GM12878 (cell line): ENCODE measurements at regions not wholly inside any gene's neighbourhood (a gene's known extent, or its start where the extent isn't known, plus 50 kb on each side); places are given as distances from the start of the nearest gene placed in this dataset.

Source experiments
- EP300 ChIP-seq, 2 experiments: fragments of 150-350 bp in 1 of 2; IDR thresholded peaks; 2 replicates each; pipeline ENCODE4 v1.6.1; 2011 to 2012; ENCODE audit warnings: low read depth in 2 of 2, low read length in 2 of 2, borderline replicate concordance in 1 of 2, improper control_type of control experiment in 1 of 2, inconsistent platforms in 1 of 2; ENCODE audit not compliant: control insufficient read depth in 1 of 2
- HDGF ChIP-seq: fragments of 450-650 bp; IDR thresholded peaks from 2 replicates; pipeline ENCODE4 v1.6.1; 2016; ENCODE audit warnings: antibody characterized with exemption
- KAT2A ChIP-seq: conservative IDR thresholded peaks from 2 replicates; pipeline ENCODE4 v1.6.1; 2011; ENCODE audit warnings: low read depth, low read length; ENCODE audit not compliant: control insufficient read depth
- KDM1A ChIP-seq: fragments of 200-600 bp; sonication (generic); IDR thresholded peaks from 2 replicates; pipeline ENCODE4 v1.6.1; 2016; ENCODE audit warnings: borderline replicate concordance
- POLR2AphosphoS5 ChIP-seq: IDR thresholded peaks from 2 replicates; pipeline ENCODE4 v1.6.1; 2011; ENCODE audit warnings: mild to moderate bottlenecking, low read length, inconsistent platforms
- RUNX3 ChIP-seq: IDR thresholded peaks from 2 replicates; pipeline ENCODE4 v1.6.1; 2012; ENCODE audit warnings: low read length, inconsistent platforms
- SUZ12 ChIP-seq: fragments of 200-600 bp; sonication (generic); IDR thresholded peaks from one replicate; pipeline ENCODE4 v1.6.1; 2018; ENCODE audit warnings: antibody characterized with exemption, mild to moderate bottlenecking; ENCODE audit not compliant: unreplicated experiment
- YY1 ChIP-seq: IDR thresholded peaks from 2 replicates; pipeline ENCODE4 v1.6.1; 2011; ENCODE audit warnings: low read depth, mild to moderate bottlenecking, low read length
- ZSCAN29 ChIP-seq: fragments of 450-650 bp; IDR thresholded peaks from 2 replicates; pipeline ENCODE4 v1.6.1; 2017; ENCODE audit warnings: mild to moderate bottlenecking, moderate library complexity
- TF ChIP-seq, protein P1 (sequence below), 3 experiments: IDR thresholded peaks in 2 of 3; conservative IDR thresholded peaks in 1 of 3; 2 replicates each; pipeline ENCODE4 v1.5.1; 2011; ENCODE audit warnings: low read depth in 3 of 3, low read length in 3 of 3, mild to moderate bottlenecking in 3 of 3, control low read depth in 2 of 3, moderate library complexity in 2 of 3, inconsistent platforms in 1 of 3, mixed read lengths in 1 of 3; ENCODE audit not compliant: control insufficient read depth in 2 of 3, insufficient read depth in 1 of 3; ENCODE audit errors: extremely low read depth in 1 of 3

DNA sequence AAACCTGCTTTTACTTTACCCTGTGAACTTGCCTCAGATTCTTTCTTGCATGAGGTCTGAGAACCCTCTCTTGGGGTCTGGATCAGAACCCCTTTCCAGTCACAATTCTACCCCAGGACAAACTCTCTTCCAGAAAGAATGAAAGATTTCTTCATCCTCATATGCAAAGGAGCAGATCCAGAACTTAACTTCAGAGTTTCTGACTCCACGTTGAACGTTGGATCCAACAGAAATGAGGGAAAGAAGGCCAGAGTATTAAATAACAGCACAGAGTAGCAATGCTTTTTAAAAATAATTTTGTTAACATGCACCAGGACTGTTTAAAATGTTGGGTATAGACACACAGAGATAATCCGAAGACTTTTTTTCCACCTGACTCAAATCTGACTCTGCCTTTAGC is 632.9 kb upstream of the AUTS2 start:
- TF ChIP-seq HDGF = no peak
- no peak for TF ChIP-seq YY1
- no peak for TF ChIP-seq RUNX3
- no peak for TF ChIP-seq KDM1A
- TF ChIP-seq EP300 (IDR thresholded peaks at IDR 0.05; ENCODE audit: borderline replicate concordance in 1 of 2, control insufficient read depth in 1 of 2, low read depth in 2 of 2, low read length in 2 of 2) = no peak
- no peak for TF ChIP-seq KAT2A
- no peak for TF ChIP-seq POLR2AphosphoS5
- TF ChIP-seq ZSCAN29 = no peak
- TF ChIP-seq, protein P1, sequence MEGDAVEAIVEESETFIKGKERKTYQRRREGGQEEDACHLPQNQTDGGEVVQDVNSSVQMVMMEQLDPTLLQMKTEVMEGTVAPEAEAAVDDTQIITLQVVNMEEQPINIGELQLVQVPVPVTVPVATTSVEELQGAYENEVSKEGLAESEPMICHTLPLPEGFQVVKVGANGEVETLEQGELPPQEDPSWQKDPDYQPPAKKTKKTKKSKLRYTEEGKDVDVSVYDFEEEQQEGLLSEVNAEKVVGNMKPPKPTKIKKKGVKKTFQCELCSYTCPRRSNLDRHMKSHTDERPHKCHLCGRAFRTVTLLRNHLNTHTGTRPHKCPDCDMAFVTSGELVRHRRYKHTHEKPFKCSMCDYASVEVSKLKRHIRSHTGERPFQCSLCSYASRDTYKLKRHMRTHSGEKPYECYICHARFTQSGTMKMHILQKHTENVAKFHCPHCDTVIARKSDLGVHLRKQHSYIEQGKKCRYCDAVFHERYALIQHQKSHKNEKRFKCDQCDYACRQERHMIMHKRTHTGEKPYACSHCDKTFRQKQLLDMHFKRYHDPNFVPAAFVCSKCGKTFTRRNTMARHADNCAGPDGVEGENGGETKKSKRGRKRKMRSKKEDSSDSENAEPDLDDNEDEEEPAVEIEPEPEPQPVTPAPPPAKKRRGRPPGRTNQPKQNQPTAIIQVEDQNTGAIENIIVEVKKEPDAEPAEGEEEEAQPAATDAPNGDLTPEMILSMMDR (IDR thresholded peaks at IDR 0.05 in 2 of 3, conservative IDR thresholded peaks at IDR 0.05 in 1 of 3; ENCODE audit: control insufficient read depth in 2 of 3, extremely low read depth in 1 of 3, insufficient read depth in 1 of 3, low read depth in 3 of 3, low read length in 3 of 3) = no peak
- no peak for TF ChIP-seq SUZ12
